MM.1S (cell line): ENCODE measurements at regions not wholly inside any gene's neighbourhood (a gene's known extent, or its start where the extent isn't known, plus 50 kb on each side); places are given as distances from the start of the nearest gene placed in this dataset.

Source experiments
- DNase-seq: peaks from one replicate; pipeline ENCODE4 v3.0.0-alpha.2; 2015
- H2AFZ ChIP-seq: fragments of 300-600 bp; sonication (generic); 2 replicates; pipeline ENCODE4 v1.6.0; 2016; ENCODE audit warnings: antibody characterized with exemption, low read length
- H3F3A ChIP-seq: fragments of 300-600 bp; sonication (generic); 2 replicates; pipeline ENCODE4 v1.6.1; 2016; ENCODE audit warnings: mild to moderate bottlenecking, antibody characterized with exemption, low read length, moderate library complexity, mixed read lengths; ENCODE audit not compliant: insufficient read depth
- H3K27ac ChIP-seq: fragments of 300-600 bp; sonication (generic); 2 replicates; pipeline ENCODE4 v1.5.1; 2016; ENCODE audit warnings: mild to moderate bottlenecking, low read length
- H3K27me3 ChIP-seq: fragments of 300-600 bp; sonication (generic); replicated peaks from 2 replicates; pipeline ENCODE4 v1.6.0; 2016; ENCODE audit warnings: low read length; ENCODE audit not compliant: insufficient read depth
- H3K36me3 ChIP-seq: fragments of 300-600 bp; sonication (generic); replicated peaks from 2 replicates; pipeline ENCODE4 v1.6.1; 2016; ENCODE audit warnings: mild to moderate bottlenecking, low read length, mixed read lengths; ENCODE audit not compliant: insufficient read depth
- H3K4me1 ChIP-seq: fragments of 300-600 bp; sonication (generic); 2 replicates; pipeline ENCODE4 v1.6.1; 2016; ENCODE audit warnings: low read length, mixed read lengths
- H3K4me2 ChIP-seq: fragments of 300-600 bp; sonication (generic); 2 replicates; pipeline ENCODE4 v1.6.0; 2016; ENCODE audit warnings: low read depth, low read length
- H3K4me3 ChIP-seq: fragments of 300-600 bp; sonication (generic); 2 replicates; pipeline ENCODE4 v1.5.1; 2016; ENCODE audit warnings: low read length, mixed read lengths
- H3K79me2 ChIP-seq: fragments of 300-600 bp; sonication (generic); 2 replicates; pipeline ENCODE4 v1.6.1; 2016; ENCODE audit warnings: mixed run types, low read length, mixed read lengths
- H3K9ac ChIP-seq: fragments of 300-600 bp; sonication (generic); 2 replicates; pipeline ENCODE4 v1.6.1; 2016; ENCODE audit warnings: low read length, mixed read lengths
- H3K9me2 ChIP-seq: fragments of 300-600 bp; sonication (generic); replicated peaks from 2 replicates; pipeline ENCODE4 v1.6.1; 2016; ENCODE audit warnings: mild to moderate bottlenecking, low read length, mixed read lengths; ENCODE audit not compliant: insufficient read depth
- H3K9me3 ChIP-seq: fragments of 300-600 bp; sonication (generic); replicated peaks from 2 replicates; pipeline ENCODE4 v1.6.1; 2016; ENCODE audit warnings: mild to moderate bottlenecking, low read length, mixed read lengths; ENCODE audit not compliant: insufficient read depth
- H4K20me1 ChIP-seq: fragments of 300-600 bp; sonication (generic); 2 replicates; pipeline ENCODE4 v1.6.1; 2016; ENCODE audit warnings: mild to moderate bottlenecking, low read length, moderate library complexity, mixed read lengths; ENCODE audit not compliant: insufficient read depth
- EZH2 ChIP-seq: fragments of 300-600 bp; sonication (generic); optimal IDR thresholded peaks from 2 replicates; pipeline ENCODE3; 2017; ENCODE audit warnings: low read depth, mild to moderate bottlenecking, antibody characterized with exemption, low read length, mixed read lengths
- EZH2phosphoT487 ChIP-seq: fragments of 300-600 bp; sonication (generic); IDR thresholded peaks from 2 replicates; pipeline ENCODE4 v1.6.1; 2018; ENCODE audit warnings: antibody characterized with exemption, low read length
- TF ChIP-seq, protein P1 (sequence below): fragments of 300-600 bp; sonication (generic); IDR thresholded peaks from 2 replicates; pipeline ENCODE4 v1.5.1; 2016; ENCODE audit warnings: antibody characterized with exemption, low read length, mixed read lengths

DNA sequence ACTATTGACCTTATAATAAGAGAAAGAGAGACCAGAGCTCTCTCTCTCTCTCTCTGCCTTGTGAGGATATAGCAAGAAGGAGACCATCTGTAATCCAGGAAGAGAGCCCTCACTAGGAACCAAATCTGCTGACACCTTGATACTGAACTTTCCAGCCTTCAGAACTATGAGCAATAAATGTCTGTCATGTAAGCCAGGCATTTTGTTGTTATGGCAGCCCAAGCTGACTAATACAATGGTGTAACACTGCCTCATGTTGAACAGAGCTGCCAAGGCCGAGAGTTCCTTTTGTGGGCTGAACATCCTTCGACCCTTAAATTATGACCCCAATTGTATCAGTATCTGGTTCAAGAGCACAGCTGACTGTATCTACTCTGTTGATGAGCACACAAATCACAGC lies 108.0 kb downstream of the LRRC30 start:
- Histone ChIP-seq H3K4me3 (no peak overlapping the region), H3K9ac (no peak overlapping the region), H3K9me2 (no peaks in the 10 kb centered on the region), H3K27me3 (no peaks in the 10 kb centered on the region), H3K4me1 (no peaks in the 10 kb centered on the region), H3K27ac (no peak overlapping the region), H2AFZ (no peak overlapping the region), H3K36me3 (no peaks in the 10 kb centered on the region), H3K4me2 (no peak overlapping the region), H3F3A (no peaks in the 10 kb centered on the region), H4K20me1 (no peaks in the 10 kb centered on the region), H3K79me2 (no peaks in the 10 kb centered on the region), H3K9me3 (no peaks in the 10 kb centered on the region)
- DNase-seq = no peak
- TF ChIP-seq EZH2 (no peak), EZH2phosphoT487 (no peak)
- TF ChIP-seq, protein P1, sequence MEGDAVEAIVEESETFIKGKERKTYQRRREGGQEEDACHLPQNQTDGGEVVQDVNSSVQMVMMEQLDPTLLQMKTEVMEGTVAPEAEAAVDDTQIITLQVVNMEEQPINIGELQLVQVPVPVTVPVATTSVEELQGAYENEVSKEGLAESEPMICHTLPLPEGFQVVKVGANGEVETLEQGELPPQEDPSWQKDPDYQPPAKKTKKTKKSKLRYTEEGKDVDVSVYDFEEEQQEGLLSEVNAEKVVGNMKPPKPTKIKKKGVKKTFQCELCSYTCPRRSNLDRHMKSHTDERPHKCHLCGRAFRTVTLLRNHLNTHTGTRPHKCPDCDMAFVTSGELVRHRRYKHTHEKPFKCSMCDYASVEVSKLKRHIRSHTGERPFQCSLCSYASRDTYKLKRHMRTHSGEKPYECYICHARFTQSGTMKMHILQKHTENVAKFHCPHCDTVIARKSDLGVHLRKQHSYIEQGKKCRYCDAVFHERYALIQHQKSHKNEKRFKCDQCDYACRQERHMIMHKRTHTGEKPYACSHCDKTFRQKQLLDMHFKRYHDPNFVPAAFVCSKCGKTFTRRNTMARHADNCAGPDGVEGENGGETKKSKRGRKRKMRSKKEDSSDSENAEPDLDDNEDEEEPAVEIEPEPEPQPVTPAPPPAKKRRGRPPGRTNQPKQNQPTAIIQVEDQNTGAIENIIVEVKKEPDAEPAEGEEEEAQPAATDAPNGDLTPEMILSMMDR = no peak

DNA sequence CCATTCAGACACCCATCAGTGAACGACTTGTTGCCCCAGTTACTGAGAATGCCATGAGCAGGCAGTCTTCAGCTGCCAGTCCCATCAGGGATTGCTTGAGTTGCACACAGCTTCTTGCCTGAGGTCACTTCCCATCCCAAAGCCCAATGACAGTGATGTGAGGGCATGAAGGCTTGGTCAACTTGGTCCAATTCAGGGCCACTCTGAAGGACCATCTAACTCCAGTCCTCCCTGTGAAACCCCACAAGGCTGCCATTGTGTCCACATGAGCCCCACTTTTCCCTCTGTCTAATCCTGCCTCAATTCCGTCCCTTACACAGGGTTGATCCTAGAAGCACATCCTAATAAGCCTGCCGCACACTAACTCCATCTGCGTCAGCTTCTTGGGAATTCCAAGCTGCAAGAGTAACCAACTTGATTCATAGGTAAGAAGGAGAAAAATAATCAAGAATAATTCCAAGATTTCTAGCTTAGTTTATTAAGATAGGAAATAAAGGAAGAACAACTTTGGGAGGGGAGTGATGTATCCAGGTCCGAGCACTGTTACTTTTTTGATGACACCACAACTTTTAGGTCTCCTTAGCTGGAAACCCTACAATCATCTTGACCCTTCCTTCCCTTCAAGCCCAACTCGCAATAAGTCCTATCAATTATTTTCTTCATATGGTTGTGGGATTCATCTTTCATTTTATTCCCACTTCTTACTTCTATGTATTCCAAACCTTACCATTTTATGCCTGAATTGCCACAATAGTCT lies 110.9 kb downstream of the LRRC30 start:
- TF ChIP-seq EZH2phosphoT487 = no peak
- TF ChIP-seq, protein P1 = no peak
- no peak for TF ChIP-seq EZH2
- no peak for DNase-seq
- H3K27ac ChIP-seq = no peak overlapping the region
- no peaks in the 10 kb centered on the region for H3F3A ChIP-seq
- no peaks in the 10 kb centered on the region for H3K4me1 ChIP-seq
- no peaks in the 10 kb centered on the region for H3K9me2 ChIP-seq
- no peaks in the 10 kb centered on the region for H3K36me3 ChIP-seq
- H3K27me3 ChIP-seq = no peaks in the 10 kb centered on the region
- no peak overlapping the region for H3K9ac ChIP-seq
- H3K79me2 ChIP-seq = no peaks in the 10 kb centered on the region
- no peak overlapping the region for H3K4me3 ChIP-seq
- H3K9me3 ChIP-seq = no peaks in the 10 kb centered on the region
- no peak overlapping the region for H3K4me2 ChIP-seq
- H2AFZ ChIP-seq = no peak overlapping the region
- no peaks in the 10 kb centered on the region for H4K20me1 ChIP-seq

DNA sequence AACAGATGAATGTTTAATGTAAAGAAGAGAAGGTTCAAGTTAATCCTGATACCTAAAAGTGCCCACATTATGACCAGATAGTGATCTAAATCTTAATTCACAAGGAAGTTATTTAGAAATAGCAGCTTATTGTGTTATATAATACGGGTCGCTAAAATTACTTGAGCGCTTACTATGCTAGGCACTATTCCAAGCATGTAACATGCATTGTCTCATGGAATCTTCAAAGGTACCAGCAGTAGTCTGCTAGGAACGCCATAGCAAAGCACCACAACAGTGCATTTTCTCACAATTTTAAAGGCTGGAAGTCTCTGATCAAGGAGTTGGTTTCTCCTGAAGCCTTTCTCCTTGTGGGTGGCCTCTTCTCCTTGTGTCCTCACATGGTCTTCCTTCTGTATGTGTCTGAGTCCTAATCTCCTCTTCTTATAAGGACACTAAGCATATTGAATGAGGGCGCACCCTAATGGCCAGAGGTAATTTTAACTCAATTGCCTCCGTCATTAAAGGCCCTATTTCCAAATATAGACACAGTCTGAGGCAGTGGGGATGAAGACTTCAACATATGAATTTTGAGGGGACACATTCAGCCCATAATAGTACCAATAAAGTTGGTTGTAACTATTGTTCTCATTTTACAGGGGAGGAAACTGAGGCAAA lies 118.4 kb downstream of the LRRC30 start:
- H3K9me3 ChIP-seq = no peaks in the 10 kb centered on the region
- H3F3A ChIP-seq = no peaks in the 10 kb centered on the region
- H3K4me1 ChIP-seq = no peaks in the 10 kb centered on the region
- no peaks in the 10 kb centered on the region for H4K20me1 ChIP-seq
- no peaks in the 10 kb centered on the region for H3K79me2 ChIP-seq
- DNase-seq = no peak
- H3K36me3 ChIP-seq = no peaks in the 10 kb centered on the region
- no peak overlapping the region for H3K4me2 ChIP-seq
- H3K4me3 ChIP-seq = no peak overlapping the region
- H2AFZ ChIP-seq = no peak overlapping the region
- no peaks in the 10 kb centered on the region for H3K9me2 ChIP-seq
- H3K27me3 ChIP-seq = no peaks in the 10 kb centered on the region
- H3K27ac ChIP-seq = no peak overlapping the region
- TF ChIP-seq EZH2phosphoT487 (no peak), EZH2 (no peak)
- TF ChIP-seq, protein P1 = no peak
- no peak overlapping the region for H3K9ac ChIP-seq
